GM19025 (cell line): ENCODE measurements at regions not wholly inside any gene's neighbourhood (a gene's known extent, or its start where the extent isn't known, plus 50 kb on each side); places are given as distances from the start of the nearest gene placed in this dataset.
"Not testable (repeated sequence)": the region's sequence is repeated elsewhere in the genome, so short reads cannot be mapped to it uniquely, and the experiment has no call there.

Experiments
- ATAC-seq: cut with Tn5 transposase; IDR thresholded peaks from one replicate; pipeline ENCODE4 v1.9.1; 2021; ENCODE audit warnings: mild to moderate bottlenecking, low read depth, moderate library complexity; ENCODE audit not compliant: unreplicated experiment

DNA sequence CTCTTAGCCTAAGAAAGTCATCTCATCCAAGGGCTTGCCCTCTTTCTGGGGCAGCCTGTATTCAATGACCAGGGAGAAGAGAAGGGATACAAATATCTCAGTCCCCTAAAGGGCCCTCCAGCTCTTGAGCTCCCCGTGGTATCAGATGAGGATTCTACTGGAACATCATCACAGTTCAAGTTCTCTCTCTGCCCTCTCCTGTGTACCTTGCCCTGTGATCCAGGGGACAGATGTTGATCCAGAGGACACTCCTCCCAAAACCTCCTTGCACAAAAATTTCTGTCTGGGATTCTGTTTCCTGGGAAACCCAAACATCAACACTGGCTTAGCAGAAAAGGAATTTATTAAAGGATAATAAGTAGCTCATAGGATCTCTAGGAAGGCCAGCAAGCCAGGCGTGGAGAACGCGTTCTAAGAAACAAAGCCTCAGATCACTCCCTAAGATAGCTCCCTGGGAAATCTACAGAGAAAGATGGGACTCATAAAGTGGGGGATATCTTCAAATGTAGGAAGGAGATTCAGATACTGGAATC, 296.3 kb upstream of the KLF3 start:
- no peak for ATAC-seq

DNA sequence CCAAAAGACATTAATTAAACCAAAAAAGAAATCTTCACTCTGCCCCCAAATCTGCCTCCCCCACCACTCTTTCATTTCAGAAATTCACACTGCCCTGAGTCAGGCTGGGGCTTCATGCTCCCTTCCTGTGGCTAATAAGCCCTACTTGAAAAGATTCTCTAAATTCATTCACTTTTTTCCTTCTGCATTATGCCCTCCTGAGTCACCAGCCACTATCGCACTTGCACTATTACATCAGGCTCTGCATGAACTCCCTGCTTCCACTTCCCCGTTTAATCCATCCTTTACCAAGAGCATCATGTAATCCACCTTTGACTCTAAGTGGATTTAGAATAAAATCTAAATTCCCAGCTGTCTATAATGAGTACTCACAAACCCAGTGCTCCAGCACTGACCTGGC, 295.4 kb upstream of the KLF3 start:
- no peak for ATAC-seq

- ATAC-seq, result no peak
Measured at GRCh38 chr4:38371391-38371851, 292.6 kb upstream of the KLF3 start.

- no peak for ATAC-seq
Measured at GRCh38 chr4:38373375-38373774, 290.6 kb upstream of the KLF3 start.

DNA sequence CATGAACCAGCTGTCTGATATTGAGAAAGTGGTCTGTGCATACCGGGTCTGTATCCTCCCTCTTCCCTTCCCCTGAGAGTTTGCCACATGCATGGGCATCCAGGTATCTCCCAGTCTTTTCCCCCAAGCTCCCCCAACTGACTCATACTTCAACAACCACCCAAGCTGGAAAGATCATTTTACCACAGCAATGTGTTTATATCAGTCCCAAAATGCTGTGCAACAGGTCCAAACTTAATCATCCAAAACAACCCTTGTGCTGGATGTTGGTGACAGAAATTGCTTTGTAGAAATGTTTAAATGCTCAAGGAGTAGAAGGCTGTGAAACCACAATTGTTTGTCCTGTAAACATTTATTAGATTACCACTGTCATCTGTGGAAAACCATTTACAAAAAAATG, 286.8 kb upstream of the KLF3 start:
- ATAC-seq, result no peak

GRCh38 chr4:38378478-38378877, 285.5 kb upstream of the KLF3 start:
- ATAC-seq, result no peak

DNA sequence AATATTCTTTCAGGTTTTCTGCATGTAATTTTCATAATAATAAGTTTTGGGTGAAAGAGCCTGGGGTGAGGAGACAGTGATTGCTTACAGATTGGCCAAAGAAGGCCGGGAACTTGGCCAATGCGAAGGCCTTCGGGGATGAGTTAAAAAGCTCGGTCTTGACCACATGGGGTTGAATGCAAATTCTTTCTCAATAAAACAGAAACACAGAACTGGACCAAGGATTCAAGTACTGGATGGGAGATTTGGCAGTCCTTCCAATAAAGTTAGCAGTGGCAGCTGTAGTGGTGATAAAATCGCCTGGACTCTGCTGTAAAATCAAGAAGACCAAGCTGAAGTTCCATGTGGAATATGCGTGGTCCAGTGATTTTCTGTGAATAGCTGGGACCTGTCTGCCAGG, 282.2 kb upstream of the KLF3 start:
- no peak for ATAC-seq

- ATAC-seq, result no peak
Measured at GRCh38 chr4:38382520-38382919, 281.5 kb upstream of the KLF3 start.

DNA sequence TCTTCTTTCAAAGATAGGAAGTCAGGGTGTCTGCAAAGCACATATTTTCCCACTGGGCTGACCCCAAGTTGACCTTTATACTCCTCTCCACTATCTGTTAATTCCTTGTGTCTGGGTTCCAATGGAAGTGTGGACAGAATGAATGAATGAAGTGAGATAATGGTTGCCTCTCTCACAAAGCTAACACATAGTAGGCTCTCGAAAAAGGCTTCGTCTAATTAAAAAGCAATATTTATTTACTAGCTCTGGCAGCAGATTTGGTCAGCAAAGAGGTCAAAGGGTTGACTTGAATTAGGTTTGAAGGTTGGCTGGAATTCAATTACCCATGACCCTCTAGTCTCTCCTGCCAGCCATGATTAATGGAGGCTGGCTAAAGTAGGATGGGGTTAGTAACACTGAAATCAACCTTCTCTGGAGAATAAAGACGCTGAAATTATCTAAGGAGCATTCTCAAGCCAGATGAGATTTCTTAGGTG, 280.3 kb upstream of the KLF3 start:
- ATAC-seq, result no peak

DNA sequence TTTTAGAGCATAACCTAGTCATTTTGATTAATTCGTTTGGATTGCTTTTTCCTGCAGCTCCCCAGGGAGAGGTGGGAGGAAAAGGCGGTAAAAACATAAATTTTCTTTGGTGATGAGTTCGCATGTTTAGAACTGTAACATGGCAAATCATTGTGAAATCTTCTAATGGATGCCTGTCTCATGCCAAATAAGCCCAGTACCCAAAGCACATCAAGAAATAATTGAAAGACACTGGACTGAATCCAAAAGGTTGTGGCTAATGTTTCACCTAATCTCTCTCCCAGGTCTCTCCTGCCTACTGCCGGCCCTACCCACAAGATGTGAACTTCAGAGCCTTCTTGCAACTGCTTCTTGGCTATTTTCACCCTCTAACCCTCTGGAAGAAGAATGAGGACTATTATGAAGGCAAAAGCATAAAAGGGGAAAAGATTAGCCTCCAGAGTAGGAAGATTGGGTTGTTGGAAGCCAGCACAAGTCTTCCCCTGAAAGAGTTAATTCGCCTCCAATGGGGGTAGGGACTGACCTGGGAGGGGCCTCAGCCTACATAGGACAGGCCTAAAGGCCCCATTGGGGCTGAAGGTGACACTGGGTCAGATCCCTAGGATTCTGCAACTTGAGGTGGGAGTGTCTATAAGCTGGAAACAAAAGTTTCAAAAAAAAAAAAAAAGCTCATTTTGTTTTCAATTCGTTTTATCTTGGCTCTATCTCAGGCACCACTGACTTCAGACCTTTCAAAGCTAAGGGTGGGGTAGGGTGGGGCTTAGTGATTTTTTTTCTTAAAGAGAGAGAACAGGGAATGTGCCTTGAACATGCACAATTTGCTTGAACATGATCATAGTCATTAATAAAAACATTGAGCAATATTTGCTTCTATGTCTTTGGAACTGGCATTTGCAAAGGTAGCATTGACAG, 278.6 kb upstream of the KLF3 start:
- ATAC-seq, result no peak

DNA sequence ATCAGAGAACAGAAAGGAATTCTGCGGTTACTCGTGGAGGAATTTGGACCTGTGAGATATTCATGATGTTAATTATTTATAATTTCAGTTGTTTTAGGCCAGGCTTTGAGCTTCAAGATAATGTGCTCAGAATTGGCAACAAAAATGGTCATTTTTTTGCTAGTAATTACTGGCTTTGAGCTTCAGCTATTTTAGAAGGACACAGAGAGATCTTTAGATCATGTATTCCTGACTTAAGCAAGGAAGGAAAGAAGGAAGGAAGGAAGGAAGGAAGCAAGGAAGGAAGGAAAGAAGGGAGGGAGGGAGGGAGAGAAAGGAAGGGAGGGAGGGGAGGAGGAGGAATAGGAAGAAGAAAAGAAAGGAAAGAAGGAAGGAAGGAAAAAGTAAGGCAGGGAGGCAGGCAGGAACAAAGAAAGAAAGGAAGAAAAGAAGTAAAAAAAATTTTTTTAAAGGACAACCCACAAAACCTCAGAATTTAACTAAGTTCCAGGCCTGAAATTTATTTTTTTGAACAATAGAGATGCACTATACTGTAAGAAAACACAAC, 277.9 kb upstream of the KLF3 start:
- no peak for ATAC-seq

DNA sequence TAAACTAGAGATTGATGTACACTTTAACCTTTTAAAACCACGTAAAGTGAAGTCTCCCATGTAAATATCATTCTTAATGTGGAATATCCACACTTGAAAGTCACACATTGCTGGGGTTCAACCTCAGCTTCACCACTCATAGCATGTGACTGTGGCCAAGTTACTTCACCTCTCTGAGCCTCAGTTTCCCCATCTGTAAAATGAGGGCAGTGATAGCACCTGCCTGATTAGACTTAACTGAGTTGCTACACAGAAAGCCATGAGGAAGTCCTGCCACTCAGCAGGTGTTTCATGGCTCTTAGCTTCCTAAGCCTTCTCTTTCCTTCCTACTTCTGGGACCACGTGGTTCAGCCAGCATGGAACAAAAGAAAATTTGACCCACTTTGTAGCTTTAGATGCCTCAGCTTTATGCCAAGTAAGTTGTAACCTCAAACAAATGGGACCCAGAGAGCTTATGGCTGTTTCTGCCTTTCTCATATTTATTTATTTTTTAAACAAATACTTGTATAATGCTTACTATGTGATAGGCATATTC, 277.3 kb upstream of the KLF3 start:
- no peak for ATAC-seq

DNA sequence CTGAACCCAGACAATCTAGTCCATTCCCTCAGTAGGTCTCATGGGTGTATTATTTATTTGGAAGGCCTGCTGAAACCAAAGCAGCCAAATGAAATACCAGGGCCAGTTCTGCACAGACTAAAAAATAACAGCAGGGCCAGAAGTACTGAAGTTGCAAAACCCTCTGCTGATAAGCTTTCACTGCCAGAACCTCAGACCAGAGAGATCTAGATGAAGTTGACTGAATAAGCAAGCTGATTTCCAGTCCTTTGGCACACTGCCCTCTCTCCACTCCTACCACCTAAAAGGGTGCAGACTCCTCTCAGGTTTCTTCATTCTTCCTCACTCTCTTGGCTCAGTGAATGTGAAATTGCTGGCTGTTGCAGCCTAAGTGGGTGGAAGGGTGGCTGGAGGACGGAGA, 276.7 kb upstream of the KLF3 start:
- no peak for ATAC-seq

DNA sequence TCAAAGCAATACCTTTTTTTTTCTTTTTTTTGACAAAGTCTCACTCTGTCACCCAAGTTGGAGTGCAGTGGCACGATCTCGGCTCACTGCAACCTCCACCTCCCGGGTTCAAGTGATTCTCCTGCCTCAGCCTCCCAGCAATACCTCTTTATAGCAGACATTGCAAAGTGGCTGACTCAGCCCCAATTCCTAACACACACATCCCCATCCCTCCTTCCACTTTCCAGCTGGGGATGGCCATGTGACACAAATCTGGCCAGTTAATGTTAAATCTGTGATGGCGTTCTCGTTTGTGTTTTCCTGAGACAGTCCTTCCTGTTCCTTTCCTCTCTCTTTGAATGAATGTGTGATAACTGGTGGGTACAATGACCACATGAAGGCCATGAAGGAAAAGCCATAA, 276.2 kb upstream of the KLF3 start:
- ATAC-seq, result no peak

DNA sequence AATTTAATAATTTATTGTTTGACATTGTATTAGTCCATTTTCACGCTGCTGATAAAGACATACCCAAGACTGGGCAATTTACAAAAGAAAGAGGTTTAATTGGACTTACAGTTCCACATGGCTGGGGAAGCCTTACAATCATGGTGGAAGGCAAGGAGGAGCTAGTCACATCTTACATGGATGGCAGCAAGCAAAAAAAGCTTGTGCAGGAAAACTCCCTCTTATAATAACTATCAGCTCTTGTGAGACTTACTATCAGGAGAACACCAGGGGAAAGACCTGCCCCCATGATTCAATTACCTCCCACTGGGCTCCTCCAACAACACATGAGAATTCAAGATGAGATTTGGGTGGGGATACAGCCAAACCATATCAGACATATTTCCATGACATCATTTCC, 275.1 kb upstream of the KLF3 start:
- ATAC-seq, result not testable (repeated sequence)

GRCh38 chr4:38390969-38391545, 272.9 kb upstream of the KLF3 start:
- no peak for ATAC-seq

GRCh38 chr4:38392223-38392855, 271.7 kb upstream of the KLF3 start:
- ATAC-seq, result no peak

DNA sequence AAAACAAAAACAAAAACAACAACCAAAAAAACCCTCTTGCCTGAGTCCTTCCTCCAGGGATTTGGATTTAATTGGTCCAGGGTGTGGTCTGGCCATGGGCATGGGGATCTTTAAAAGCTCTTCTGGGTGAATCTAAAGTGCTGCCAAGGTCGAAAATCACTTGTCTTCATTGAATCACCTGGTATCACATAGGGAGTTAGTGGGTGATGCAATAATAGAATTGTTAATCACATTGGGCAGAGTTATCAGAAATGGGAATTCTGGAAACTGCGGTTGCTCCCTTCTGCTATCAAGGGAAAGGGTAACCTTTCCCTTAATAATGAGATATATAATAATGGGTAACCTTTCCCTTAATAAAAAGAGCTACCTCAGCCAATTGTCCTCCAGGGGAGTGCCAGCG, 267.9 kb upstream of the KLF3 start:
- ATAC-seq, result no peak

DNA sequence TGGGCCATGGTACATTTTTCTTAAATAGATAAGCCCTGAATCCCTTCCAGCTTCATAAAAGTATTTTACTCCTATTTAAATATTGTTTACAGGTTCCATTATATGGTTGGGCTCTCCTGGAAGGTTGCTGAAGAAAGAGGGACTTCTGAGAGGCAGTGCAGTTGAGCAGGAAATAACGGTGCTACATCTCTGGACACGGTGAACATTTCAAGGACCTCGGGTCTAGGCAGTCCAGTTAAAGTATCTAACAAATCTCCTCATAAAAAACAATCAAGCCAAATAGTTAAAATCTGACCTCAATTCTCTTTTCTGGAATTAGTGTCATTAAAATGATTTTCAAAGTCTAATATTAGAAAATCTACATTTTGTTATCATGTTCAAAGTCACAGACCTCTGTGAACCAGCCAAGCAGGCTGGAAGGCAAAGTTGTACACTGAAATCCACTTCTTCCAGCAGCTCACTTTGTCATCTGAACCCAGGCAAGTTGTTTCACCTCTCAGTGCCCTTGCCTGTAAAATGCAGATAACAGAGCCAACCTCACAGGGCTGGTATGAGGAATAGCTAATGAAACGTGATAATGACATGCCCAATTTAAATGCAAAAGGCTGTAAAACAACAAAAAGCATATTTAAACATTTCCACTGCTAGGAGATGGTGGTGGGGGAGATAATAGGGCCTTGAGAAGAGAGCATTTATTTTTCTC, 267.0 kb upstream of the KLF3 start:
- no peak for ATAC-seq

DNA sequence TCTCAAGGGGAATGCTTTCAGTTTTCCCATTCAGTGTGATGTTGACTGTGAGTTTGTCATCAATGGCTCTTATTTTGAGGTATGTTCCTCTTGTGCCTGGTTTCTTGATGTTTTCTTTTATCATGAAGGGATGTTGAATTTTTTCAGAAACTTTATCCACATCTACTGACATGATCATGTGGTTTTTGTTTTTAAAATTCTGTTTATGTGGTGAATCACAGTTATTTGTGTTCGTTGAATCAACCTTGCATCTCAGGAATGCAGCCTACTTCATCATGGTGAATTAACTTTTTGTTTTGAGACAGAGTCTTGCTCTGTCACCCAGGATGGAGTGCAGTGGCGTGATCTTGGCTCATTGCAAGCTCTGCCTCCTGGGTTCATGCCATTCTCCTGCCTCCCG, 263.1 kb upstream of the KLF3 start:
- ATAC-seq, result no peak
